ENCODE measurements at regions not wholly inside any gene's neighbourhood (a gene's known extent, or its start where the extent isn't known, plus 50 kb on each side); places are given as distances from the start of the nearest gene placed in this dataset.
"Not testable (repeated sequence)": the region's sequence is repeated elsewhere in the genome, so short reads cannot be mapped to it uniquely, and the experiment has no call there.

- no peak for DNase-seq (ENCODE audit: low read depth)
Observed at GRCh38 chr1:166616206-166616605, 223.1 kb upstream of the POGK start.

- no peak for DNase-seq (ENCODE audit: low read depth)
Observed at GRCh38 chr1:166626711-166627110, 212.6 kb upstream of the POGK start.

GRCh38 chr1:166627558-166627957 lies 211.7 kb upstream of the POGK start:
- DNase-seq (ENCODE audit: low read depth): no peak

- DNase-seq (ENCODE audit: low read depth): no peak
Observed at GRCh38 chr1:166628259-166628658, 211.0 kb upstream of the POGK start.

- no peak for DNase-seq (ENCODE audit: low read depth)
Observed at GRCh38 chr1:166629946-166630345, 209.3 kb upstream of the POGK start.

GRCh38 chr1:166630369-166630768 lies 208.9 kb upstream of the POGK start:
- DNase-seq (ENCODE audit: low read depth): no peak

- DNase-seq (ENCODE audit: low read depth): no peak
Observed at GRCh38 chr1:166638137-166638536, 201.1 kb upstream of the POGK start.

GRCh38 chr1:166657228-166657627 lies 182.0 kb upstream of the POGK start:
- DNase-seq (ENCODE audit: low read depth): not testable (repeated sequence)

GRCh38 chr1:166666790-166667189 lies 172.5 kb upstream of the POGK start:
- DNase-seq (ENCODE audit: low read depth): not testable (repeated sequence)

GRCh38 chr1:166667600-166667999 lies 171.7 kb upstream of the POGK start:
- DNase-seq (ENCODE audit: low read depth): not testable (repeated sequence)

- DNase-seq (ENCODE audit: low read depth): no peak
Observed at GRCh38 chr1:166671627-166672026, 167.6 kb upstream of the POGK start.

GRCh38 chr1:166673722-166674121 lies 165.6 kb upstream of the POGK start:
- DNase-seq (ENCODE audit: low read depth): no peak

- no peak for DNase-seq (ENCODE audit: low read depth)
Observed at GRCh38 chr1:166675213-166675612, 164.1 kb upstream of the POGK start.

- DNase-seq (ENCODE audit: low read depth): no peak
Observed at GRCh38 chr1:166676981-166677380, 162.3 kb upstream of the POGK start.

- no peak for DNase-seq (ENCODE audit: low read depth)
Observed at GRCh38 chr1:166679369-166679768, 159.9 kb upstream of the POGK start.

GRCh38 chr1:166682588-166682987 lies 156.7 kb upstream of the POGK start:
- DNase-seq (ENCODE audit: low read depth): no peak

- not testable (repeated sequence) for DNase-seq (ENCODE audit: low read depth)
Observed at GRCh38 chr1:166684669-166685068, 154.6 kb upstream of the POGK start.

GRCh38 chr1:166685200-166685599 lies 154.1 kb upstream of the POGK start:
- no peak for DNase-seq (ENCODE audit: low read depth)

- DNase-seq (ENCODE audit: low read depth): not testable (repeated sequence)
Observed at GRCh38 chr1:166685891-166686290, 153.4 kb upstream of the POGK start.

GRCh38 chr1:166690596-166690995 lies 148.7 kb upstream of the POGK start:
- DNase-seq (ENCODE audit: low read depth): not testable (repeated sequence)

- no peak for DNase-seq (ENCODE audit: low read depth)
Observed at GRCh38 chr1:166691476-166691875, 147.8 kb upstream of the POGK start.

- no peak for DNase-seq (ENCODE audit: low read depth)
Observed at GRCh38 chr1:166692346-166692745, 146.9 kb upstream of the POGK start.

GRCh38 chr1:166693158-166693557 lies 146.1 kb upstream of the POGK start:
- DNase-seq (ENCODE audit: low read depth): no peak

GRCh38 chr1:166693673-166694297 lies 145.5 kb upstream of the POGK start:
- no peak for DNase-seq (ENCODE audit: low read depth)

GRCh38 chr1:166695115-166695514 lies 144.2 kb upstream of the POGK start:
- no peak for DNase-seq (ENCODE audit: low read depth)

All from activated gamma-delta T cell treated with anti-CD3 and anti-CD28 coated beads, Interleukin-2, amount 50 U/mL, for 16 hours (primary cell).